Endothelial cell of umbilical vein (primary cell): ENCODE measurements at regions not wholly inside any gene's neighbourhood (a gene's known extent, or its start where the extent isn't known, plus 50 kb on each side); places are given as distances from the start of the nearest gene placed in this dataset.

Experiments
- BruUV-seq: library from RNA; stranded (reverse); fragments of 400-500 nt; replicated peaks from 2 replicates; lab custom pipeline; 2021; lab: Mats Ljungman, UMichigan
- CTCF ChIA-PET: fragments of 300-600, 350-600 bp; sonication (Branson Sonifier 250); formaldehyde crosslinking; loops from one replicate; lab custom pipeline; 2021; ENCODE audit warnings: antibody characterized with exemption, inconsistent platforms; lab: Charles Lee
- POLR2A ChIA-PET: fragments of 300-600, 350-600 bp; sonication (Branson Sonifier 250); formaldehyde crosslinking; loops from one replicate; lab custom pipeline; 2021; ENCODE audit warnings: antibody characterized with exemption, inconsistent platforms; lab: Charles Lee
- DNase-seq: peaks from one replicate; pipeline ENCODE4 v3.0.0-alpha.2; 2011; ENCODE audit warnings: low read depth, low spot score
- FAIRE-seq: peaks from 2 replicates; lab custom pipeline; 2011; peaks lifted over from hg19 to GRCh38; lab: Jason Lieb, UNC
- H2AFZ ChIP-seq: 2 replicates; pipeline ENCODE4 v1.6.0; 2012; ENCODE audit warnings: low read depth, low read length, control low read depth, inconsistent platforms
- H3K27ac ChIP-seq: 2 replicates; pipeline ENCODE4 v1.5.1; 2011; ENCODE audit warnings: low read depth, mild to moderate bottlenecking, control low read depth, low read length, moderate library complexity; ENCODE audit not compliant: insufficient read depth
- H3K27me3 ChIP-seq, 2 experiments: 2 replicates each; pipeline versions ENCODE4 v1.6.0 to v1.6.1; 2011; ENCODE audit warnings: low read length in 2 of 2, mixed read lengths in 1 of 2; ENCODE audit not compliant: control insufficient read depth in 2 of 2, insufficient read depth in 2 of 2
- H3K36me3 ChIP-seq, 2 experiments: 2 replicates in 1 of 2; 3 replicates in 1 of 2; pipeline ENCODE4 v1.5.1; 2011; ENCODE audit warnings: low read length in 2 of 2, mild to moderate bottlenecking in 1 of 2, moderate library complexity in 1 of 2; ENCODE audit not compliant: control insufficient read depth in 2 of 2, insufficient read depth in 2 of 2; ENCODE audit errors: extremely low read depth in 1 of 2
- H3K4me1 ChIP-seq: 3 replicates; pipeline ENCODE4 v1.5.1; 2011; ENCODE audit warnings: mild to moderate bottlenecking, low read length; ENCODE audit not compliant: control insufficient read depth, insufficient read depth; ENCODE audit errors: extremely low read depth
- H3K4me2 ChIP-seq: 2 replicates; pipeline ENCODE4 v1.6.1; 2011; ENCODE audit warnings: low read length, control low read depth, mixed read lengths; ENCODE audit not compliant: insufficient read depth
- H3K4me3 ChIP-seq, 3 experiments: fragments of 200-600 bp in 1 of 3; sonication (generic), shearing (Covaris generic) in 1 of 3; replicated peaks in 1 of 3; 2 replicates each; pipeline ENCODE4 v1.5.1; 2011 to 2016; ENCODE audit warnings: control low read depth in 3 of 3, low read length in 3 of 3, mild to moderate bottlenecking in 2 of 3, inconsistent platforms in 1 of 3, low read depth in 1 of 3, moderate library complexity in 1 of 3; ENCODE audit not compliant: insufficient read depth in 1 of 3
- H3K79me2 ChIP-seq: 2 replicates; pipeline ENCODE4 v1.6.0; 2012; ENCODE audit warnings: low read length, inconsistent platforms; ENCODE audit not compliant: control insufficient read depth, insufficient read depth
- H3K9ac ChIP-seq: replicated peaks from 2 replicates; pipeline ENCODE3; 2011; ENCODE audit warnings: low read length, control low read depth; ENCODE audit not compliant: insufficient read depth; ENCODE audit errors: extremely low read depth
- H3K9me1 ChIP-seq: replicated peaks from 3 replicates; pipeline ENCODE4 v1.6.0; 2011; ENCODE audit warnings: mild to moderate bottlenecking, low read length; ENCODE audit not compliant: control insufficient read depth, insufficient read depth; ENCODE audit errors: extremely low read depth
- H3K9me3 ChIP-seq: replicated peaks from 2 replicates; pipeline ENCODE4 v1.5.1; 2012; ENCODE audit warnings: low read length, inconsistent platforms; ENCODE audit not compliant: control insufficient read depth, insufficient read depth
- H4K20me1 ChIP-seq: replicated peaks from 2 replicates; pipeline ENCODE3; 2011; ENCODE audit warnings: mild to moderate bottlenecking, low read length; ENCODE audit not compliant: control insufficient read depth, insufficient read depth; ENCODE audit errors: extremely low read depth
- CTCF ChIP-seq, 2 donors: IDR thresholded peaks; 1 replicate in 1 of 2; 2 replicates in 1 of 2; pipeline ENCODE4 v1.5.1; 2011; ENCODE audit warnings: low read length in 2 of 2, mild to moderate bottlenecking in 2 of 2, moderate library complexity in 2 of 2, control low read depth in 1 of 2, inconsistent platforms in 1 of 2, low read depth in 1 of 2; ENCODE audit not compliant: insufficient read depth in 1 of 2; ENCODE audit errors: extremely low read depth in 1 of 2
- EZH2 ChIP-seq: IDR thresholded peaks from 2 replicates; pipeline ENCODE4 v1.6.1; 2012; ENCODE audit warnings: borderline replicate concordance, low read depth, mild to moderate bottlenecking, moderate library complexity, low read length, inconsistent platforms; ENCODE audit not compliant: severe bottlenecking
- FOS ChIP-seq: IDR thresholded peaks from 2 replicates; pipeline ENCODE4 v1.6.1; 2011; ENCODE audit warnings: mild to moderate bottlenecking, low read length, moderate library complexity, borderline replicate concordance; ENCODE audit not compliant: insufficient read depth
- GATA2 ChIP-seq: IDR thresholded peaks from 2 replicates; pipeline ENCODE4 v1.7.0; 2011; ENCODE audit warnings: low read depth, mild to moderate bottlenecking, moderate library complexity, mixed read lengths, low read length; ENCODE audit not compliant: insufficient read length, insufficient read depth
- JUN ChIP-seq: IDR thresholded peaks from 2 replicates; pipeline ENCODE4 v1.6.1; 2011; ENCODE audit warnings: borderline replicate concordance, low read depth; ENCODE audit not compliant: insufficient read length, insufficient read depth
- MYC ChIP-seq: IDR thresholded peaks from one replicate; pipeline ENCODE4 v1.6.1; 2011; ENCODE audit warnings: mild to moderate bottlenecking, low read depth, low read length
- POLR2A ChIP-seq: IDR thresholded peaks from 2 replicates; pipeline ENCODE4 v1.6.1; 2012; ENCODE audit warnings: low read depth, mild to moderate bottlenecking, control low read depth, low read length
- POLR2AphosphoS5 ChIP-seq: IDR thresholded peaks from 2 replicates; pipeline ENCODE4 v1.6.1; 2012; ENCODE audit warnings: low read depth, mild to moderate bottlenecking, control low read depth, low read length, moderate library complexity; ENCODE audit not compliant: insufficient read depth
- dilution Hi-C: fragments of 300-500 bp; cut with MboI; formaldehyde crosslinking; loops from one replicate; pipeline ENCODE4 v1.15.0; 2019; ENCODE audit warnings: low sequenced_read_pairs; ENCODE audit not compliant: extremely low pct_ligation_motif_present
- intact Hi-C: fragments of 100-400 bp; cut with micrococcal nuclease; formaldehyde crosslinking; loops from one replicate; pipeline ENCODE4 v1.10.0; 2022
- TF ChIP-seq, protein P1 (sequence below): IDR thresholded peaks from 2 replicates; pipeline ENCODE4 v1.6.1; 2011; ENCODE audit not compliant: insufficient read depth, insufficient read length

- ChIA-PET POLR2A (no interaction called here), CTCF (no interaction called here)
- dilution Hi-C loops (no loop called here), intact Hi-C loops (no loop called here)
- no TSS peak for BruUV-seq
- DNase-seq = no peak
- no peaks in the 10 kb centered on the region for H4K20me1 ChIP-seq
- H3K4me1 ChIP-seq = no peaks in the 10 kb centered on the region
- no peak for TF ChIP-seq POLR2A
- TF ChIP-seq, protein P1, sequence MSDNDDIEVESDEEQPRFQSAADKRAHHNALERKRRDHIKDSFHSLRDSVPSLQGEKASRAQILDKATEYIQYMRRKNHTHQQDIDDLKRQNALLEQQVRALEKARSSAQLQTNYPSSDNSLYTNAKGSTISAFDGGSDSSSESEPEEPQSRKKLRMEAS = no peak
- TF ChIP-seq CTCF (IDR thresholded peaks at IDR 0.05; ENCODE audit: extremely low read depth in 1 of 2, insufficient read depth in 1 of 2, low read depth in 1 of 2, low read length in 2 of 2) = no peak
- no peak for TF ChIP-seq EZH2
- TF ChIP-seq GATA2 = no peak
- TF ChIP-seq FOS = no peak
- TF ChIP-seq POLR2AphosphoS5 = no peak
- no peak for TF ChIP-seq JUN
- no peak for TF ChIP-seq MYC
- no peak overlapping the region for H3K4me2 ChIP-seq
- no peaks in the 10 kb centered on the region for H3K79me2 ChIP-seq
- no peak overlapping the region for H3K4me3 ChIP-seq
- H3K27ac ChIP-seq = no peak overlapping the region
- FAIRE-seq = no peak
- no peak overlapping the region for H2AFZ ChIP-seq
- H3K27me3 ChIP-seq = no peaks in the 10 kb centered on the region
- no peaks in the 10 kb centered on the region for H3K9me3 ChIP-seq
- H3K36me3 ChIP-seq = no peaks in the 10 kb centered on the region
- H3K9ac ChIP-seq = no peak overlapping the region
- no peaks in the 10 kb centered on the region for H3K9me1 ChIP-seq
Measured at GRCh38 chrX:40973619-40974018, 111.6 kb upstream of the USP9X start.
